ENCODE measurements at regions not wholly inside any gene's neighbourhood (a gene's known extent, or its start where the extent isn't known, plus 50 kb on each side); places are given as distances from the start of the nearest gene placed in this dataset.

DNA sequence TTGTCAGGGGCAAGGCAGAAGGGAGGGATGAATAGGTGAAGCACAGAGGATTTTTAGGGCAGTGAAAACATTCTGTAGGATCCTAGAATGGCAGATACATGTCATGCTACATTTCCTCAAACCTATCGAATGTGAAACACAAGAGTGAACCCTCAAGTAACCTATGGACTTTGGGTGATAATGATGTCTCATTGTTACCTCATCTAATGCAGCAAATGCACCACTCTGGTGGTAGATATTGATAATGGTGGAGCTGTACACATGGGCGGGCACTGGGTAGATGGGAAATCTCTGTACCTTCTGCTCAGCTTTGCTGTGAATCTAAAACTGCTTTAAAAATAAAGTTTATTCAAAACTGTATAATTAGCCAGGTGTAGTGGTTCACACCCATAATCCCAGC is 95.2 kb upstream of the NCK2 start:
- DNase-seq = no peak

DNA sequence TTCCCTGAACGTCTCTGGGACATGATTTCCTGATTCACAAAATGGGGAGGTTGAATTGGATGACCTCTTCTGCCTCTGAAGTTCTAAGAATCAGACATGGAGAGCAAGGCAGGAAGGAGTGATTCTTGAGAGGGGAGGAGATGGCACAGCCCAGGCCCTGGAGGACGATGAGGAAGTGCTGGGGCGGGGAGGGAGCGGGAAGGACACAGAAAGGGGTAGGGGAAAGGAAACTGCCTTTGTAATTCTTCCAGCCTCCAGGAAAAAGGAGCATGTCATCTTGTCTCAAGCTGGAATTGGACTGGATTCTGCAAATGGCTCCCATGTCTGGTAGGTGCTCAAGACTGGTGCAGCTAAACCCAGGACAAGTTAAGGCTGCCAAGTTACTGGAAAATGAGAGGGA is 97.0 kb upstream of the NCK2 start:
- no peak for DNase-seq

DNA sequence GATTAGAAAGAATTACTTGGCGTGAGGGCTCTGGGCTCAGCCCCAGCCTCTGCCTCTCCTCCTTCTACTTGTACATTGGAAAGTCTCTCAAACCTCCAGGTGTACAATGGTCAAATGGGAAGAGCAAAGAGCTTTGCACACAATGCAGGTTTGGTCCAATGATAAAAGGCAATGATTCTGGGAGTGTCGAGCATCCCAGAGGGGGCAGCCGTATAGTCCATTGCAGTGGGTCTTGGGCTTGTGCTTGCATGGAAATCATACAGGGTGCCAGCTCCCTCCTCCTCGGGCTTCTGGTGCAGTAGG is 98.0 kb upstream of the NCK2 start:
- DNase-seq = no peak

DNA sequence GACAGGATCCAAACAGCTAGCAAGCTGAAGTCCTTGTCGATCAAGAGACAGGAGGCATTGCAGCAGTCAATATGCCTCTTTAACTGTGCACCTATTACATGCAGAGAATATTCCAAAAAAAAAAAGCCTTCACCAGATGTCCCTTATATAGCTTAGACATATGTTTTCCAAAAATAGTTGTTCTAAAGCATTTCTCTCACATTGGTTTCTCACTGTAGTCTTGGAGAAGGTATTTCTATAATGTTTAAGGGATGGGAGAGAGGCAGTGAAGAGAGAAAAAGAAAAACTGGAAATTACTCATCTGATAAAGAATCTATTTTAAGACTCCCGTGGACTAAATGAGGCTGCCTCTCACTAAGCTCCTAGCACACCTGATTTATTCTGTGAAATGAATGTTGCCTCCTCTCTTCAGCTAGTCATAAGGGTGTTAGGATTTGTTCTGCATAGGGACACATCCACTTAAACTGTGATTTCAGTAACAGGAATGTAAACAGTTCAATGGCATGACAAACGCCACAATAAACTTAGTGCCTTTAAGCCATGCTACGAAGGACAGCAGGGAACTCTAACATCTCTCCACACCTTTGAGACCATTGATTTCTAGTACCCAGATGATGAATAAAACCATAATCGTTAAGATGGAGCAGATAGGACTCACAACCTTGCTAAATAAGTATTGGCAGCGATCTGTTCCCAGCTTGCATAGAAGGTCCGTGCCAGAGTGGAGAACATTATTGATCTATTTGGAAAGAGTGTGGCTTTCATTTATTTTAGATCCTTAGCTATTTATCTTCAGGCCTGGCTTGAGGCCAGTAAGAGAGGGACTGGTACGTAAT is 98.6 kb upstream of the NCK2 start:
- no peak for DNase-seq

DNA sequence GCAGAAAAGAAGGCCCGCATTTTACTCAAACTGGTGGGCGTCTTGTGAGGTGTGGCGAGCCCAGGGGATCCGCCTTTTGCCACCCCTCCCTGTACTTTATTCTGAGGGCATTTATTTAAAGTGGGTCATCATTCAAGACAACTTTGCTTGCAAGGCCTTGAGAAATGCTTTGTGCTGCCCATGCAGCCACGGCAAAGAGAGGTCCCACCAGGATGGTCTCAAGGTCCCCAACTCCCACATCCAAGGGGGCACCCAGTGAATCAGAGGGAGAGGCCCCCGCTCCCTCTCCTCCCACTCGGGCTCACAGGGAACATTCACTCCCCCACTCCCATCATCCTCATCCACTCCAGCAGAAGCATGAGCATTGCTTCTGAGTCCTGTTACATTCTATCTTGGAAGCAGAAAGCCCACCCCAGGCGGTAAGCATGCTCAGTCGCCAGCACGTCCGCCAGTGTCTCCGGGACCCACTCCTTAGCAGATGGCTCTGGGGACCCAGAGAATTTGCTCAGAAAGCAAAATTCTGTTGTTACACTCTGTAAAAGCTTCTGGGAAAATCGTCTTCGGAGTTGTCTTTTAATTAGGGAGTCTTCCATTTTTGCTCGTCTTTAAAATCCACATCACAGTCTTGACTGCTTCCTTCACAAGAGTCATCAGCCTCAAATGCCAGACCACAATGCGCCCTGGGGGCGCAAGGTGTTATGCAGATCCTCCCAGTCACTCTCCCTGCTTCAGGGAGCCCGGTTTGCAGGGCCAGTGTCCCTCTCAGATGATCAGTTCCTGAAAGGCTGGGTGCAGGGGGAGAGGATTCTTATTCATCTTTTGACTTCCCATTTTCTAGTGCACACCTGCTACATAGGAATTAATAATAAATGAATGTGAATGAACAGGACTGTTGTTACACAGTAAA is 99.4 kb upstream of the NCK2 start:
- DNase-seq = no peak

DNA sequence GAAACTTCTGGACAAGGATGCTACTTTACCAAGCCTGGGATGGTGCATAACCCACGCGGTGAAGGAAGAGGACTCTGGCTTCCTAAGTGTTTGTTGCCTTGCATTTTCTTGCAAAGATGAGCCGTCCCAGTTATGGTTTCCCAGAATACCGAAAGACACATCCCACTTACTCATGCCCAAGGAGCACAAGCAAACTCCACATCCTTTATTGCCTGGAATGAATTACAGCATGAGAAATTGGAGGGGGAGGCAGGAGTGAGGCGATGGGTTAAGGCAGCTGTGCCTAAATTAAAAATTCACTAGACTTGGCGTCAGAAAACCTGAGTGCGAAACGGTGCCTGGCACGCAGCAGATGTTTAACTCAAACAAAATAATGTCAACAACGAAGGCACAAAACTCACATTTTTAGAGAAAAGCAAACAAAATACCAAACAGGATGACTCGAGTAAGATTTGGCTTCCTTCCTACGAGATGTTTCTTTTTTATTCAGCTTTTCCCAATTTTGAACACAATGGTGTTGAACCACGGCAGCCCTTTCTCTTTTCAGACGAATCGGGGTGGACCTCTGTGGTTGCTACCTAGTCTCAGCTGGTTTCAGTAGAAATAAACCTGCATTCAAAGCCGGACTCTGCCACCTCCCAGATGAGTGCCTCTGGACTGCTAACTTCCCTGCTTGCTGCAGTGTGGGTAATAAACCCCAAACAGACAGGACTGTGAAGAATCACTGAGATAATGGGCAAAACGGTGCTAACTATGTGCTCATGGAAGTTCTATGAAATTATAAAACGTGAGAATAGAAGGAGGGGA is 100.3 kb upstream of the NCK2 start:
- DNase-seq = no peak

DNA sequence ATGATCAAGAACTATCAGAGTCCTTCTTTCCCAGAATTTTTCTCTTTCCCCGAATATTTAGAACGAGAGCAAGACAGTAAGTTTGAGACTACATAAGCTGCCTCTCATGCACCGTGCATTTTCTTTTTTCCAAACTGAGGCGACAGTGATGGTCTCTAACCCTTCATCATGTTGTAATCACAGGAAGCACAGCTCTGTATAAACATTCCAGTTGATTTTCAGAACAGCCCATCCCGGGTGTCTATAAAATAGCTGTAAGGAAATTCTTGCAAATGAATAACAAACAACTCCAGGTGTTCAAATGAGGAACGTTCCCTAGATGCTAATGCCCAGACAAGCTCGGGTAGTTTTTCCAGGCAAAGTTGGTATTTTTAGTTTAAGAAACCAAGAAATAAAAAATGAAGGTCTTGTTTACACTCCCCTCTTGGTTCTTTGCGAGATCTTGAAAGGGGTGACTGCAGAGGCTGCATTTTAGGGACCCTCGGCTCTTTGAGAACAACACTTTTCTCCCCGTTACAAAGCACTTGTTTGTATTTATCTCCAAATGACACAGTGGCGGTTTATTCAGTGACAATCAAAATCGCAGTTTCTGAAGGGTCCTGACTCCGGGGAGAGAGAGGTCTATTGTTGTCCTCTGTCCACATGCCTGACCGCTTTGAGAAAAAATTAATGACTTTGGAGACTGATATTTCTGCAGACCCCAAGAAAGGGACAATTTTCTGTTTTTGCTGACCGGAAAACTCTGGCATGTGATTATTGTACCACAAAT is 101.1 kb upstream of the NCK2 start:
- DNase-seq = no peak

DNA sequence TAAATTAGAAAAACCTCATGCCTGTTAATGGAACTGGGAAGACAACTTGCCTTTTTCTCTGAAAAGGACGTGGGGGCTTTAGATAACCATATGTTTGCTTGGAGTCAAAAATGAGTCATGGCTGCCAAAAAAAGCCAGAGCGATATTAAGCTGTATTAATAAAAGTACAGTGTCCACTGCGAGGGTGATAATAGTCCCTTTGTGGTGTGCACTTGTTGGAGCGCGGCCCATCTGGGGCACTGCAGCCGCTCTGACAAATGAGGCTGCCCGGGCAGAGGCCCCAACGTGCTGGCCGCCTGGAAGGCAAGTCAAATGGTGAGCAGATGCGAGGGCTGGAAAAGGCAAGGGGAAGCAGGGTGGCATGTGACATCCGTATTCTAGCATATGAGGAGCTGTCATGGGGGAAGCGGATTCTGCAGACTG is 103.3 kb upstream of the NCK2 start:
- DNase-seq = no peak

DNA sequence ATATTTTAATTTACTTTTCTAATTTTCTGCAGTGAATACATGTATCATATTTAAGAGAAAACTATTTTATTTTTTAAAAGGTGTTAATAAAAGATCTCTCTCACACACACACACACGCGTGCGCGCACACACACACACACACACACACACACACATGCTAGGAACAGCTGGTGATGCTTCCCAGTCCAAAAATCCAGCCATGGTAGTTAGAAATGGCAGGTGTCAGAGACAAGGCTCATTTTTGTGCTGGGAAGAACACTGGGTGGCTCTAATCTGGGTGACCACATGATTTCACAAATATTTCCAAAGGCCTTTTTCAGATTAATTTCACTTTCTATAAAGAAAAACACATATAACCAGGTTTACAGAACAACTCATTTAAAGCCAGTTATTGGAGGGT is 104.5 kb upstream of the NCK2 start:
- no peak for DNase-seq

DNA sequence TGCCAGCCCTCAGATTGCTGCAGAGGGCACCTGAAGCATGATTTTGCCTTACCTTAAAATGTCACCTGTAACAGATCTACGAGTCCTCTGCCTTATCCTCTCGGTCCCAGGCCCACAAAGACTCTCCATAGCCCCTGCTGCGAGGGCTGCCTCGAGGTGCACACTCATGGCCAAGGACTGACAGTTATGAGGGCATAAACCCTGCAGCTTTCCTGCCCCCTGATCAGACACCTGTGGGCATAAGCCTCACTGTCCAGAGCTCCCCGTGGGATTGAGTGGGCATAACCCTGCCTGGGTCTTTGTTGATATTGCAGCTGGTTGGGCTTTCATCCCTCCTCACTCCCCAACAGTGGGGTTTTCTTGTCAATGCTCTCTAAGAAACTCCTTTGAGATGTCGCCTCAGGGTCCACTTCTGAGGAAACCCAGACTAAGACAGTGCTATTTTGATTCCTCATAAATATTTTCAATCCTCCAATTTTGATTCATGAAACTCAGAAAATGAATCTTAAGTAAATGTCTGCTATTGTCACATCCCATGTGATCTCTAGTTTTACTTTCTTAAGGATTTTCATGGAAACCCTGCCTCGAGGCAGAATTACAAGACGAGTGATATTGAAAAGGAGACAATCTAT is 108.5 kb upstream of the NCK2 start:
- no peak for DNase-seq

DNA sequence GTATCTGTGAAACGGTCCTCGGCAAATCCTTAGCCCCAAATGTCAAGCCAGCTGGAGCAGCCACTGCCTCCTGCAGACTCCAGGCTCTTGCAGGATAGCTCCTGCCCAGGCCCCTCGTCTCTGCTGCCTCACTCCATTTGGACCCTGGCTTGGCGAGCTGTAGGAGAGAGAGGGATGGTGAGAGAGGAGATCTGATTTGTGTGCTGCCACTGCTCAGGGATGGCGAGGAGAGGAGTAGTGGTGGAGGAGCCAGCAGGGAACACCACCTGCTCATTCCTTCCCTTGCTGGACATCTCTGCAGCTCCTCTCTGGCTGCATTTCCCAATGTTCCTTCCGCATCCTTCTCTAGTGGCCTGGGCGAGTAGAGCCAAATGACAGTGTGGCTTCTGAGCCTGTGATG is 109.1 kb upstream of the NCK2 start:
- DNase-seq = no peak

DNA sequence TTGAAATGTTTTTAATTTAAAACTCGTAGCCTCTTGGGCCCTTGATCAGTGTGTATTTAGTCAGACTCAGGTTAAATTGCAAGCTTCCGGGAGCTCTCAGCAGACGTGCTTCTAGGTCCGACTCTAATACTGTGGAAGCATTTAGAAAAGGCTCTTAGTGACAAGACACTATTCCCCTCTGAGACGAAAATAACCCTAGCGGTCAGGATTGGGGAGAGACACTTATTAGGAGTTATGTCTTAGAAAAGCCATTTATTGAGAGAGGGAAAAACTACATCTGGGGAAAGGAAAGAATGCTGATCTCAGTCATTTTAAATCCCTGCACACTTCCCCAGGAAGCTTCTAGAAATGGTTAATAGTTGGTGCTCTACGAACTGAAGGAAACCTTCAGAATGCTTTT is 110.5 kb upstream of the NCK2 start:
- DNase-seq = no peak

DNA sequence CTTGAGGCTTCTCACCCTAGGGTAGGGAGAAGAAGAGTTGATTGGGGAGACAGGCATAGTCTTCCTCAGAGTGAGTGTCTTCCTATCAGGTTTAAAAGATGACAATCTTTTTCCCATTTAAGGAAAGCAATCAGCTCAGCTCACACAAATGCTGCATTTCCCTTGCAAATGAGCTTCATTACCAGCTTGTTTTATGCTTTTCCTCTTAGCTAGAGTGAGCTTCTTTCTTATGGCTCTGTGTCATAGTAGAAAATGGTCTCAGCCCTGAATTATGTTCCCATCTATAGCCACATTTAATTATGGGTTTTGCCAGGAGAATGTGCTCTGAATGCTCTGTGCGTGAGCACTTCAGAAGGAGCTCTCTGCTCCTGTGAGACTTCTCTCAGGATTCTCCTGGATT is 112.8 kb upstream of the NCK2 start:
- no peak for DNase-seq

DNA sequence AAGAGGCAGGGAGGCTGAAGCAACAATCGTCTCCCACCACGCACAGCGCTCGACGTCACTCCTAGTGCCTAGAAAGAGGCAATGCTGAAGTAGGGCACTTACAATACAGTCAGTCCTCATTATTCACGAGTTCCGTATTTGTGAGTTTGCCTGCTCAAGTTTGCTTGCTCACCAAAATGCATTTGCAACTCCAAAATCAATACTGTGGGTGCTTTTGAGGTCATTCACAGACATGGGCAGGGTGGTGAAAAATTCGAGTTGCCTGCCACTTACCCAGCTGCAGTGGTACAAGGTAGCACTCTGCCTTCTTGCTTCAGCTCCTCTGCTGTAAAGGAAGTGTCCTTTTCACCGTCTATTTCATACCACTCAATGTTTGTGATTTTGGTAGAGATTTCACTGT is 113.7 kb upstream of the NCK2 start:
- no peak for DNase-seq

DNA sequence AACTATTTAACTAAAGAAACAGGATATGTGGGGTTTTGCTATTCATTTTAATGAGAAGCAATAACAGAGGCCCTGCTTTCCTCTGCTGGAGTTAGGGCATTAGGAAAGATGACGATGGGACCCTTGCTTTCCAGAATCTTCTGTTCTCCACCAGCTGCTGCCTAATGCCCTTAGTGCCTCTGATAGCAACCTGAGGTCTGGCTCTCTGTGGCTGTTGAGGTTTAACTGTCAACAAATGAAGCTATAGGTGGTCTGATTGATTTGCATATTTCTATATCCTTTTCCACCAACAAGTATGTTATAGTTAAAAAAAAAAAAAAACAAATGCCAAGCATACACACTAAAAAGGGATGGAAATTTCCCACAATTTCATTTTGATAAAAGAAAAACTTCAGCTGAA is 115.1 kb upstream of the NCK2 start:
- no peak for DNase-seq

DNA sequence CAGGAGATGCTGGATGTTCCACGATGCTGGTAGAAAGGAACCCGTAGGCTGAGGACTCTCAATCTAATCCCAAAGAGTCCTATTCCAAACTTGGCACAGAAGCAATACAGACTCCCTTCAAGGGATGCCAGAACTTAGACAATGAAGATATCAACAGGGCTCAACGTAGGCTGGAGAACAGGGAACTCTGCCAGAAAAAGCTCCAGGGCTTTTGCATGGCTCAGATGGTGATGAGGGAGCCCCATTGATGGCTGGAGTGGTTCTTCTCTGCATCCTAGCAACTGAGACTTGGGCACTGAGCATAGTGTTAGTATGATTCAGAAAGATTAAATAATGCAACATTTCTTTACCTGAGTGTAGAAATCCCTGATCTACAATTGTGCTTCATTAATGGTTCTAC is 117.2 kb upstream of the NCK2 start:
- no peak for DNase-seq

DNA sequence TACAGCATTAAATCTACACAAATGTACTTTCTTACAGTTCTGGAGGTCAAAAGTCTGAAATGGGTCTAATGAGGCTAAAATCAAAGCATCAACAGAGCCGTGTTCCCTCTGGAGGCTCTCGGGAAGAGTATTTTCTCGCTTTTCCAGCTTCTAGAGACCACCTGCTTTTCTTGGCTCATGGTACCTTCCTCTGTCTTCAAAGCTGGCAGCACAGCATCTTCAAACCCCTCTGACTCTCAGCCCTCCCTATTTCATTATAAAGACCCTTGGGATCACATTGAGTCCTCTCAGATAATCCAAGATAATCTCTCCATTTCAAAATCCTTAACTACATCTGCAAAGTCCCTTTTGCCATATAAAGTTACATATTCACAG is 117.8 kb upstream of the NCK2 start:
- no peak for DNase-seq

DNA sequence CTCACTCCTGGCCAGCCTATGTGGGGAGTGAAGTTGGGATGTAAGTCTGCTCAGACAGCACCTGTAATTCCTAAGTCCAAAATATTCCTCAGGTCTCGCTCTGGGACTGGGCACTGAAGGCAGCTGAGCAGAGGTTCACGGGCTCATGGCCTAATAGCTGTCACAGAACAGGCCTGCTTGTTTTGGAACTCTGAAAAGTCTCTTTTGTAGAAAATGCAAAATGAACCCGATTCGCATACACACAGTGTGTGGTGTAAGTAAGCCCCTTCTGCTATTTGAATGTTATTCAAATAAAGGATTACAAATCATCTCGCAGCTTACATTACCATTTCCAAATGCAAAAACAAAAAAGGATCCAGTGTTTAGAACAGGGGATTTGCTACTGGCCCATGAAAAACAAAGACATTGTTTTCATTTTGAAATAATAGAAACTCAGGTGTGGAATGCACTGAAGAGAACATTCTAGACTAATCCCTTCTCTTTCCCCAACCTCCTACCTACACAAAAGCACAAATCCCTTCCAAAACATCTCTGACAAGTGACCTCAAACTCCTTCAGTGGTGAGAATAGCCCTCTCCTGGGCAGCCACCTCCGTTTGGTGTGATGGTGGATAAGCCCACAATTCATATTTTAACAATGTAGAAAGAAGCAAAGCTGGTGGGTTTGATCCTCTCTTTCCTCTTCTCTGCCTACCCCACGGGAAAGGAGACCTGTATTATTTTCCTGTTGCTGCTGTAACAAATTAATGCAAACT is 118.3 kb upstream of the NCK2 start:
- DNase-seq = no peak

DNA sequence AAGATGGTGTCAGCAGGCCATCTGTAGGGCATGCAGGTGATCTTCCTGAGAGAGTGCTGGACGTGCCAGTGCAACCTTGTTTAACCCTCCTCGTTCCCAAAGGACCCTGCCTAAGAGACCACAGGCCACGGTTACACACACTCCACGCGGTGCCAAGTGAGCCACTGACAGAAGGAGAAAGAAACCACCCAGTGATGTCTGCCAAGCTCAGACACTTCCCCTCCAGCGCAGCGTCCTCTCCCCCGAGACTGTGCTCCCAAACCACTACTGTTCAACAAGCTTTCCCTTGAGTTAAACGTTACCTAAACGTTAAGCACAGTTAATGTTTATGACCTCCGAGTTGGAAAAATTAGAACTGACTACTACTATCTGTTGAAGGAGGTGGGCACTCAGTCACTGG is 119.1 kb upstream of the NCK2 start:
- no peak for DNase-seq

DNA sequence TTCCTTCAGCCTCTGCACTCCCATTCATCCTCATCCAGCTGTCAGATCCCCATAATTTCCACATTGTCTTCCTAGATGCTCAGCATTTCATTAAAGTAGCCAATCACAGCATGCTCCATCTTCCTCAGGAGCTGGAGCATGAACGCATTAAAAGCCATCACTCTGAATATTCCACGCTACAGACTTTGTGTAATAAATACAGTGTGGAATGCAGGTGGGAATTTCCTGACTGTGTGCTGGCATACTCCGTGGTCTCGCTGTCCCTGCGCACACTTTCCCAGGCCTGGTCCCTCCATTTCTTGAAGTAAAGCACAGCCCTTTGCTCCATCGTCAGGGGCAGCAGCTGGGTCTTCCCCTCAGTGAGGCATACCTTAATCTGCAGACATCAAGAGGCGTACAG is 123.7 kb upstream of the NCK2 start:
- DNase-seq = no peak

DNA sequence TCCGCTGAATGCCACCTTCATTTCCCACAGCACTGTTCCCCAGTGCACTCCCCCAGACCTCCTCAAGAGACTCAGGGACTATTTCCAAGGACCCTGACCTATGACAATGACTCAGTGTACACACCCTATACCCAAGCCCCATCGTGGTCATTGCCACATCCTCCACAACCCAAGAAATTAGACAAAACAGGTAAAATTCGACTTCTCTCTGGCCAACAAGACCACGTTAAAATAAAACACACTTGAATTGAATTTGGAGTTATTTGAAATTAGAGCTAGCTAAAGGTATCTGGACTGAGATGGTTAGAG is 126.4 kb upstream of the NCK2 start:
- DNase-seq = no peak

All from activated effector memory CD4-positive, alpha-beta T cell treated with anti-CD3 and anti-CD28 coated beads, Interleukin-2, amount 50 U/mL, for 16 hours (primary cell).